HEK293 (cell line): ENCODE measurements at regions not wholly inside any gene's neighbourhood (a gene's known extent, or its start where the extent isn't known, plus 50 kb on each side); places are given as distances from the start of the nearest gene placed in this dataset.

Source experiments
- CTCF ChIA-PET: fragments of 350-600 bp; formaldehyde crosslinking; extraction: SDS; loops from one replicate; lab custom pipeline; 2021; ENCODE audit warnings: antibody characterized with exemption; lab: Yijun Ruan, JAX
- POLR2A ChIA-PET: fragments of 300-600 bp; formaldehyde crosslinking; extraction: SDS; loops from one replicate; lab custom pipeline; 2020; ENCODE audit warnings: antibody characterized with exemption, inconsistent platforms; lab: Yijun Ruan, JAX
- H3K27ac ChIP-seq: fragments of 200-500 bp; sonication (Bioruptor generic); 2 replicates; pipeline ENCODE4 v1.5.1; 2014; ENCODE audit warnings: low read depth, low read length, control low read depth, inconsistent platforms; ENCODE audit errors: extremely low read depth
- H3K36me3 ChIP-seq, 2 experiments: fragments of 200-500 bp in 1 of 2; sonication (Bioruptor generic) in 1 of 2; 1 replicate in 1 of 2; 2 replicates in 1 of 2; pipeline ENCODE4 v1.5.1; 2014 to 2017; ENCODE audit warnings: inconsistent platforms in 2 of 2, low read length in 2 of 2; ENCODE audit not compliant: control insufficient read depth in 2 of 2, insufficient read depth in 1 of 2
- H3K4me1 ChIP-seq: fragments of 200-500 bp; sonication (Bioruptor generic); 2 replicates; pipeline ENCODE4 v1.5.1; 2014; ENCODE audit warnings: mild to moderate bottlenecking, low read length, inconsistent platforms; ENCODE audit not compliant: control insufficient read depth, insufficient read depth
- H3K4me3 ChIP-seq: 2 replicates; pipeline ENCODE4 v1.5.1; 2011; ENCODE audit warnings: low read depth, mild to moderate bottlenecking, control low read depth, low read length, moderate library complexity
- H3K9me3 ChIP-seq: fragments of 200-500 bp; sonication (Bioruptor generic); 2 replicates; pipeline ENCODE4 v1.5.1; 2014; ENCODE audit warnings: low read depth, low read length, inconsistent platforms; ENCODE audit not compliant: control insufficient read depth, insufficient read depth
- AEBP2 ChIP-seq: fragments of 450-650 bp; formaldehyde crosslinking; IDR thresholded peaks from 2 replicates; pipeline ENCODE4 v1.5.1; 2016; ENCODE audit warnings: missing biosample characterization, missing genetic modification characterization, borderline replicate concordance
- ATF2 ChIP-seq: fragments of 450-650 bp; formaldehyde crosslinking; IDR thresholded peaks from 2 replicates; pipeline ENCODE4 v1.5.1; 2016; ENCODE audit warnings: missing biosample characterization, missing genetic modification characterization, low read depth
- GFI1B ChIP-seq: fragments of 450-650 bp; formaldehyde crosslinking; IDR thresholded peaks from 2 replicates; pipeline ENCODE4 v1.5.1; 2016; ENCODE audit warnings: missing biosample characterization, missing genetic modification characterization
- KLF10 ChIP-seq: fragments of 450-650 bp; IDR thresholded peaks from 2 replicates; pipeline ENCODE4 v1.5.1; 2018; ENCODE audit warnings: missing biosample characterization, mild to moderate bottlenecking, missing genetic modification characterization
- MYNN ChIP-seq: fragments of 450-650 bp; formaldehyde crosslinking; IDR thresholded peaks from 2 replicates; pipeline ENCODE4 v1.5.1; 2016; ENCODE audit warnings: missing biosample characterization, missing genetic modification characterization, borderline replicate concordance
- PRDM1 ChIP-seq: fragments of 450-650 bp; formaldehyde crosslinking; IDR thresholded peaks from 2 replicates; pipeline ENCODE4; 2016; ENCODE audit warnings: missing biosample characterization, missing genetic modification characterization
- ZBTB49 ChIP-seq: fragments of 450-650 bp; formaldehyde crosslinking; IDR thresholded peaks from 2 replicates; pipeline ENCODE4 v1.5.1; 2016; ENCODE audit warnings: missing biosample characterization, missing genetic modification characterization, low read depth
- ZBTB8A ChIP-seq: fragments of 450-650 bp; formaldehyde crosslinking; IDR thresholded peaks from 2 replicates; pipeline ENCODE4 v1.5.1; 2016; ENCODE audit warnings: missing biosample characterization, missing genetic modification characterization
- ZFP37 ChIP-seq: fragments of 450-650 bp; formaldehyde crosslinking; IDR thresholded peaks from 2 replicates; pipeline ENCODE4 v1.5.1; 2016; ENCODE audit warnings: missing biosample characterization, missing genetic modification characterization
- ZNF112 ChIP-seq: fragments of 450-650 bp; formaldehyde crosslinking; IDR thresholded peaks from 2 replicates; pipeline ENCODE4 v1.5.0; 2017; ENCODE audit warnings: missing biosample characterization, missing genetic modification characterization
- ZNF132 ChIP-seq: fragments of 450-650 bp; formaldehyde crosslinking; IDR thresholded peaks from 2 replicates; pipeline ENCODE4 v1.5.1; 2017; ENCODE audit warnings: missing biosample characterization, missing genetic modification characterization, borderline replicate concordance
- ZNF138 ChIP-seq: fragments of 450-650 bp; formaldehyde crosslinking; IDR thresholded peaks from 2 replicates; pipeline ENCODE4 v1.5.1; 2016; ENCODE audit warnings: missing biosample characterization, missing genetic modification characterization, borderline replicate concordance
- ZNF140 ChIP-seq: fragments of 450-650 bp; formaldehyde crosslinking; IDR thresholded peaks from 2 replicates; pipeline ENCODE4 v1.5.1; 2016; ENCODE audit warnings: missing biosample characterization, missing genetic modification characterization
- ZNF155 ChIP-seq: fragments of 450-650 bp; formaldehyde crosslinking; IDR thresholded peaks from 2 replicates; pipeline ENCODE4 v1.5.1; 2016; ENCODE audit warnings: missing biosample characterization, missing genetic modification characterization
- ZNF169 ChIP-seq: fragments of 450-650 bp; formaldehyde crosslinking; IDR thresholded peaks from 2 replicates; pipeline ENCODE4 v1.5.1; 2016; ENCODE audit warnings: missing biosample characterization, missing genetic modification characterization
- ZNF202 ChIP-seq: fragments of 450-650 bp; formaldehyde crosslinking; IDR thresholded peaks from 2 replicates; pipeline ENCODE4 v1.5.1; 2016; ENCODE audit warnings: missing biosample characterization, missing genetic modification characterization, borderline replicate concordance
- ZNF221 ChIP-seq: fragments of 450-650 bp; formaldehyde crosslinking; IDR thresholded peaks from 2 replicates; pipeline ENCODE4 v1.5.1; 2017; ENCODE audit warnings: missing biosample characterization, missing genetic modification characterization, borderline replicate concordance
- ZNF26 ChIP-seq: fragments of 450-650 bp; formaldehyde crosslinking; IDR thresholded peaks from 2 replicates; pipeline ENCODE4 v1.5.1; 2016; ENCODE audit warnings: missing biosample characterization, missing genetic modification characterization
- ZNF280C ChIP-seq: fragments of 450-650 bp; formaldehyde crosslinking; IDR thresholded peaks from 2 replicates; pipeline ENCODE4 v1.5.1; 2016; ENCODE audit warnings: missing biosample characterization, missing genetic modification characterization
- ZNF404 ChIP-seq: fragments of 450-650 bp; formaldehyde crosslinking; IDR thresholded peaks from 2 replicates; pipeline ENCODE4 v1.5.1; 2017; ENCODE audit warnings: missing biosample characterization, missing genetic modification characterization
- ZNF48 ChIP-seq: fragments of 450-650 bp; formaldehyde crosslinking; IDR thresholded peaks from 2 replicates; pipeline ENCODE4 v1.5.1; 2016; ENCODE audit warnings: missing biosample characterization, missing genetic modification characterization
- ZNF488 ChIP-seq: fragments of 450-650 bp; formaldehyde crosslinking; IDR thresholded peaks from 2 replicates; pipeline ENCODE4 v1.5.1; 2016; ENCODE audit warnings: missing biosample characterization, missing genetic modification characterization
- ZNF529 ChIP-seq: fragments of 450-650 bp; formaldehyde crosslinking; IDR thresholded peaks from 2 replicates; pipeline ENCODE4 v1.5.1; 2017; ENCODE audit warnings: missing genetic modification characterization, missing biosample characterization; ENCODE audit not compliant: insufficient replicate concordance
- ZNF624 ChIP-seq: fragments of 450-650 bp; formaldehyde crosslinking; IDR thresholded peaks from 2 replicates; pipeline ENCODE4 v1.5.1; 2017; ENCODE audit warnings: missing biosample characterization, missing genetic modification characterization
- ZNF658 ChIP-seq: fragments of 450-650 bp; formaldehyde crosslinking; IDR thresholded peaks from 2 replicates; pipeline ENCODE4; 2016; ENCODE audit warnings: missing biosample characterization, missing genetic modification characterization
- ZNF664 ChIP-seq: fragments of 450-650 bp; formaldehyde crosslinking; IDR thresholded peaks from 2 replicates; pipeline ENCODE4 v1.5.1; 2016; ENCODE audit warnings: missing biosample characterization, missing genetic modification characterization
- ZNF76 ChIP-seq: fragments of 450-650 bp; formaldehyde crosslinking; IDR thresholded peaks from 2 replicates; pipeline ENCODE4; 2016; ENCODE audit warnings: low read depth, missing biosample characterization, missing genetic modification characterization, borderline replicate concordance
- ZSCAN16 ChIP-seq: fragments of 450-650 bp; formaldehyde crosslinking; IDR thresholded peaks from 2 replicates; pipeline ENCODE4 v1.5.1; 2016; ENCODE audit warnings: missing biosample characterization, missing genetic modification characterization

- no peak for TF ChIP-seq KLF10 (tag by site-specific recombination)
- TF ChIP-seq ZBTB8A = no peak
- TF ChIP-seq ZNF202 = no peak
- TF ChIP-seq ZNF26 (tag by site-specific recombination) = no peak
- TF ChIP-seq ZNF76 = no peak
- no peak for TF ChIP-seq ZNF664
- TF ChIP-seq AEBP2 (tag by site-specific recombination) = no peak
- no peak for TF ChIP-seq ZBTB49 (tag by site-specific recombination)
- no peak for TF ChIP-seq ZNF138 (tag by site-specific recombination)
- TF ChIP-seq GFI1B (tag by site-specific recombination) = no peak
- no peak for TF ChIP-seq ZNF221 (tag by site-specific recombination)
- TF ChIP-seq ZNF404 (tag by site-specific recombination) = no peak
- no peak for TF ChIP-seq ZNF488 (tag by site-specific recombination)
- no peak for TF ChIP-seq ZNF624 (tag by site-specific recombination)
- TF ChIP-seq ZNF112 (tag by site-specific recombination) = no peak
- TF ChIP-seq ZNF132 (tag by site-specific recombination) = no peak
- no peak for TF ChIP-seq ZNF280C (tag by site-specific recombination)
- no peak for TF ChIP-seq ZNF169
- Histone ChIP-seq H3K36me3 (no peaks in the 10 kb centered on the region), H3K9me3 (no peaks in the 10 kb centered on the region; the same call in 1 of the 2 replicates), H3K4me3 (no peak overlapping the region), H3K27ac (no peak overlapping the region), H3K4me1 (no peaks in the 10 kb centered on the region)
- CTCF ChIA-PET = interaction anchor here (0.6 kb wide), 1 partner anchor 763 kb away, joined by 3 read pairs; no protein-coding TSS in a partner anchor
- POLR2A ChIA-PET = no interaction called here
Measured at GRCh38 chr5:99355881-99356280, 427.1 kb upstream of the CHD1 start.

- Histone ChIP-seq H3K4me1 (no peaks in the 10 kb centered on the region), H3K4me3 (no peak overlapping the region)
- TF ChIP-seq ZSCAN16 (tag by site-specific recombination) = no peak
- no peak for TF ChIP-seq ATF2
- TF ChIP-seq ZFP37 (tag by site-specific recombination) = no peak
- TF ChIP-seq ZNF529 (tag by site-specific recombination) = no peak
- no peak for TF ChIP-seq ZNF140 (tag by site-specific recombination)
- no peak for TF ChIP-seq ZNF48 (tag by site-specific recombination)
- no peak for TF ChIP-seq ZNF155 (tag by site-specific recombination)
- no peak for TF ChIP-seq ZNF658
- no peak for TF ChIP-seq PRDM1 (tag by site-specific recombination)
- no peak for TF ChIP-seq MYNN (tag by site-specific recombination)
Measured at GRCh38 chr5:99349787-99350186, 421.0 kb upstream of the CHD1 start.

More at GRCh38 chr5:99349787-99350186, 421.0 kb upstream of the CHD1 start:
- Histone ChIP-seq H3K27ac (no peak overlapping the region), H3K36me3 (no peaks in the 10 kb centered on the region), H3K9me3 (no peaks in the 10 kb centered on the region; the same call in 1 of the 2 replicates)
- ChIA-PET CTCF (interaction anchor here (1.1 kb wide), 1 partner anchor 1129 kb away, joined by 3 read pairs; no protein-coding TSS in a partner anchor), POLR2A (no interaction called here)
